Osteocyte (in vitro differentiated cells): ENCODE measurements at regions not wholly inside any gene's neighbourhood (a gene's known extent, or its start where the extent isn't known, plus 50 kb on each side); places are given as distances from the start of the nearest gene placed in this dataset.

Source experiments
- DNase-seq: peaks from one replicate; pipeline ENCODE4 v3.0.0; 2021; ENCODE audit warnings: mixed read lengths; ENCODE audit not compliant: unreplicated experiment; ENCODE audit errors: extremely low spot score
- H3K27ac Mint-ChIP-seq: one replicate; pipeline ENCODE4 v1.8.0; 2021; ENCODE audit warnings: mild to moderate bottlenecking, mixed read lengths; ENCODE audit not compliant: unreplicated experiment
- H3K27me3 Mint-ChIP-seq: one replicate; pipeline ENCODE4 v1.8.0; 2021; ENCODE audit warnings: mixed read lengths; ENCODE audit not compliant: unreplicated experiment
- H3K36me3 Mint-ChIP-seq: one replicate; pipeline ENCODE4 v1.8.0; 2021; ENCODE audit warnings: mixed read lengths; ENCODE audit not compliant: unreplicated experiment
- H3K4me1 Mint-ChIP-seq: one replicate; pipeline ENCODE4 v1.8.0; 2021; ENCODE audit warnings: mixed read lengths; ENCODE audit not compliant: unreplicated experiment
- H3K4me3 Mint-ChIP-seq: one replicate; pipeline ENCODE4 v1.8.0; 2021; ENCODE audit warnings: mild to moderate bottlenecking, moderate library complexity, mixed read lengths; ENCODE audit not compliant: unreplicated experiment
- H3K9me3 Mint-ChIP-seq: one replicate; pipeline ENCODE4 v1.8.0; 2021; ENCODE audit warnings: mixed read lengths; ENCODE audit not compliant: unreplicated experiment
- TF ChIP-seq, protein P1 (sequence below): fragments of 200-600 bp; sonication (generic); IDR thresholded peaks from 2 replicates; pipeline ENCODE4 v1.5.0; 2021; ENCODE audit warnings: antibody characterized with exemption, mild to moderate bottlenecking, moderate library complexity

DNA sequence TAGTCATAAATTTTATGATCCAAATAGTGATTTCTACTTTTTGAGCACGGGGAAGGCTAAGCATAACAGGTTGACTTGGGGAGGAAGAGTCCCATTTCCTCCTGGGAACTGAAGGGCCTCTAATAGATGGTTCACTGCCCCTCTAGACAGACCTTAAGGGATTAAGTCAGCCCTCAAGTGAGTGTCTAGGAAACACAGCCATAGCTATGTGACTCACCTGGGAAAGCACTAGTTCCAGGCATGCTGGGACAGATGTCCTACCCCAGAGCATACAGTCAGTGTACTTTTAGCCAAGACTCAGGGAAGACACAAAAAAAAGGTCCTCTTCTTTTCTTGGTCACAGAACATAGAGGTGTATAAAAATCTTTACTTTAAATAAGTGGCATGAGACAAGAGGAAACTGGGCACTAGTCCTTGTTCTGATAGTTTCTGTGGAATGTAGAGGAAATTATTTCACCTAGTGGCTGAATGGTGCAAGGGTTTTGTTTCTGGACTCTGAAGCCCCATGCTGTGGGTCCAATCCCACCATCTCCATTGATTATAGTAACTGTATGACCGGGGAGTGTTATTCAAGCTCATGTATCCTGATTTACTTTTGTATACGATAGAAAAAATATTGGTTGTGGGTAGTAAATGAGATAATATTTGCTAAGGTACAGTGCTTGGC lies 86.0 kb downstream of the NREP start:
- no peak overlapping the region for H3K4me3 Mint-ChIP-seq
- H3K27me3 Mint-ChIP-seq, result no peaks in the 10 kb centered on the region
- no peaks in the 10 kb centered on the region for H3K9me3 Mint-ChIP-seq
- peaks cover 2% of the 10 kb centered on the region for H3K36me3 Mint-ChIP-seq
- TF ChIP-seq, protein P1, sequence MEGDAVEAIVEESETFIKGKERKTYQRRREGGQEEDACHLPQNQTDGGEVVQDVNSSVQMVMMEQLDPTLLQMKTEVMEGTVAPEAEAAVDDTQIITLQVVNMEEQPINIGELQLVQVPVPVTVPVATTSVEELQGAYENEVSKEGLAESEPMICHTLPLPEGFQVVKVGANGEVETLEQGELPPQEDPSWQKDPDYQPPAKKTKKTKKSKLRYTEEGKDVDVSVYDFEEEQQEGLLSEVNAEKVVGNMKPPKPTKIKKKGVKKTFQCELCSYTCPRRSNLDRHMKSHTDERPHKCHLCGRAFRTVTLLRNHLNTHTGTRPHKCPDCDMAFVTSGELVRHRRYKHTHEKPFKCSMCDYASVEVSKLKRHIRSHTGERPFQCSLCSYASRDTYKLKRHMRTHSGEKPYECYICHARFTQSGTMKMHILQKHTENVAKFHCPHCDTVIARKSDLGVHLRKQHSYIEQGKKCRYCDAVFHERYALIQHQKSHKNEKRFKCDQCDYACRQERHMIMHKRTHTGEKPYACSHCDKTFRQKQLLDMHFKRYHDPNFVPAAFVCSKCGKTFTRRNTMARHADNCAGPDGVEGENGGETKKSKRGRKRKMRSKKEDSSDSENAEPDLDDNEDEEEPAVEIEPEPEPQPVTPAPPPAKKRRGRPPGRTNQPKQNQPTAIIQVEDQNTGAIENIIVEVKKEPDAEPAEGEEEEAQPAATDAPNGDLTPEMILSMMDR, result no peak
- no peak overlapping the region for H3K27ac Mint-ChIP-seq
- no peak for DNase-seq
- H3K4me1 Mint-ChIP-seq, result peaks cover 32% of the 10 kb centered on the region

DNA sequence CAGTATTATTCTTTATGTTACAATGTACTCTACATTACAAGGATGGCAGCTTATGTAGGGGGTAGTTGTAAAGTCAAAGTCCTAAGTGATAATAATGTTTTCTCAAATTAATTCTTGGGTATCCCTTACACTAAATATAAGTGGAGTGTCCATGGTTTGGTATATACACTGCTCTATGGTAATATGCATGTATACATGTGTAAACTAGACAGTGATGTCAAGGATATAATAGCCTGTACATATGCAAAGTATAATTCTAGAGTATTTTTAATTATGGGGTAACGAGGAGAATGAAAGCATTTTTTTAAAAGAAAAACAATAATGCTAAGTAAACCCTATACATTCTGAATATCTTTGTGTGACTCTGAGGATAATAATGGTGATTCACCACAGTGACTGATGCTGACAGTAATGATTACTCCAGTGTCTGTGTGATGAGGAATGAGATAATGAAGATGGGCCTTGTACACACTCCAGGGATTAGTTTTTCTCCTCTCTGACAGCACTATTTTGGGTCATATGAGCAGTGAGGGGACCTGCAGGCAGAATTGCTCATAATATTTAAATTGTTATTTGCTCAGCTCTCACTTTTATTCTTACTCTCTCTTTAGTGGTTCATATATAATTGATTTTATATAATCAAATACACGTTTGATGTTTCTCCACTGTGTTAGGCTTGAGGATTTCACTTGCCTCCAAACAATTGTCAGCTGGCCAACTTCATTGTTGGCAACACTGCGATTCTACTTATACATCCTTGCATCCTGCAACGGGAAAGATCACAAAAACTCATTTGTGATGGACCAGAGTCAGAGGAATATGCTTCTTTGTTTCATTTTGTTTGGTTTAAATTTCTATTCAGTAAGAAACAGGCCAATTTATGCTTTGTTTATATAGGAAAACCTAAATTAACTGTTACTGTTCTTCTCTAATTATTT lies 88.2 kb downstream of the NREP start:
- peaks cover 17% of the 10 kb centered on the region for H3K4me1 Mint-ChIP-seq
- no peaks in the 10 kb centered on the region for H3K27me3 Mint-ChIP-seq
- H3K9me3 Mint-ChIP-seq, result no peaks in the 10 kb centered on the region
- H3K4me3 Mint-ChIP-seq, result no peak overlapping the region
- TF ChIP-seq, protein P1, result no peak
- DNase-seq, result no peak
- no peak overlapping the region for H3K27ac Mint-ChIP-seq
- peaks cover 2% of the 10 kb centered on the region for H3K36me3 Mint-ChIP-seq

DNA sequence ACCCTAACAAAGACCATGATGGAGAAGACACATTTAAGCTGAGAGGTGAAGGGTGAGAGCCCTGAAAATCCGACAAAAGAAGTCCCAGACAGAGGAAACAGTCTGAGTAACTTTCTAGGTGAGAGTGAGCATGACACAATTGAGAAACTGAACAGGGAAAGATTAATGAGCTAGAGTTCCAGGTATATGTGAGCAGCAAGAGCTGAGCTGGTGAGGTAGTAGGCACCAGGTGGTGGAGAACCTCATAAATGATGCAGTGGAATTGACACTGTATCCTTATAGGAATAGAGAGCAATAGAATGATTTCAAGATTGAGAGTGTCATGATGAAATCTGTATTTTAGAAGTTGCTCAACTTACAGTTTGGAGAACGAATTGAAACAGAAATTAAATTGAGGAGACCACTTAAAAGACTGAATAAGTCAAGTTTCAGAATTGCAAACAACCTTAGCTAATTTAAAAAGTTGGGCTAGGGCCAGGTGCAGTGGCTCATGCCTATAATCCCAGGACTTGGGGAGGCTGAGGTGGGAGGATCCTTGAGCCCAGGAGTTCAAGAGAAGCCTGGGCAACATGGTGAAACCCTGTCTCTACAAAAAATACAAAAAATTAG lies 89.8 kb downstream of the NREP start:
- no peaks in the 10 kb centered on the region for H3K9me3 Mint-ChIP-seq
- no peak for DNase-seq
- H3K27me3 Mint-ChIP-seq, result no peaks in the 10 kb centered on the region
- H3K4me1 Mint-ChIP-seq, result peaks cover 7% of the 10 kb centered on the region
- peaks cover 2% of the 10 kb centered on the region for H3K36me3 Mint-ChIP-seq
- TF ChIP-seq, protein P1, result no peak
- no peak overlapping the region for H3K4me3 Mint-ChIP-seq
- no peak overlapping the region for H3K27ac Mint-ChIP-seq

DNA sequence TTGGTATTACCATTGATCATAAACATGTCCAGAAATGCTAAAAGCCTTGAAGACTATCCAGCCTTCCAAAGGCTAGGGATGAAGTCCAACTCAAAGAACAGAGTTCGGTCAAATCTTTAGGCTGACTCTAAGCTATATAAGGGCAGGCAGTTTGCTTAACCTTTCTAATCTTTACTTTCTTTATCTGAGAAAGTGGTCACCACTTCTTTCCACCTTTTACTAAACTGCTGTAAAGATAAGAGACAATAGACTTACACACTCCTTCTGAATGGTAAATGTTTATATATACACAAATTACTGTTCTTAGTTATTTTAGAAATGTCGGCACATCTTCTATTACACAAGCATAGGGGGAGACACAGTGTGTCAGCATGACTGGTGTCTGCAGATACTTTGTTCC lies 100.4 kb downstream of the NREP start:
- TF ChIP-seq, protein P1, result no peak
- DNase-seq, result no peak
- peaks cover 1% of the 10 kb centered on the region for H3K36me3 Mint-ChIP-seq
- H3K4me1 Mint-ChIP-seq, result no peaks in the 10 kb centered on the region
- H3K9me3 Mint-ChIP-seq, result peaks cover 11% of the 10 kb centered on the region
- no peak overlapping the region for H3K27ac Mint-ChIP-seq
- H3K27me3 Mint-ChIP-seq, result no peaks in the 10 kb centered on the region
- H3K4me3 Mint-ChIP-seq, result no peak overlapping the region
